GM18867 (cell line): ENCODE measurements at regions not wholly inside any gene's neighbourhood (a gene's known extent, or its start where the extent isn't known, plus 50 kb on each side); places are given as distances from the start of the nearest gene placed in this dataset.

Source experiments
- ATAC-seq: cut with Tn5 transposase; IDR thresholded peaks from one replicate; pipeline ENCODE4 v1.9.1; 2021; ENCODE audit warnings: mild to moderate bottlenecking, moderate library complexity; ENCODE audit not compliant: unreplicated experiment

- peak; percentile 95 for ATAC-seq
Measured at GRCh38 chr12:97404543-97404942, 58.1 kb upstream of the RMST start.

- no peak for ATAC-seq
Measured at GRCh38 chr12:97408363-97408762, 54.2 kb upstream of the RMST start.

- no peak for ATAC-seq
Measured at GRCh38 chr12:97411341-97411740, 51.3 kb upstream of the RMST start.
